ENCODE measurements at regions not wholly inside any gene's neighbourhood (a gene's known extent, or its start where the extent isn't known, plus 50 kb on each side); places are given as distances from the start of the nearest gene placed in this dataset.

DNA sequence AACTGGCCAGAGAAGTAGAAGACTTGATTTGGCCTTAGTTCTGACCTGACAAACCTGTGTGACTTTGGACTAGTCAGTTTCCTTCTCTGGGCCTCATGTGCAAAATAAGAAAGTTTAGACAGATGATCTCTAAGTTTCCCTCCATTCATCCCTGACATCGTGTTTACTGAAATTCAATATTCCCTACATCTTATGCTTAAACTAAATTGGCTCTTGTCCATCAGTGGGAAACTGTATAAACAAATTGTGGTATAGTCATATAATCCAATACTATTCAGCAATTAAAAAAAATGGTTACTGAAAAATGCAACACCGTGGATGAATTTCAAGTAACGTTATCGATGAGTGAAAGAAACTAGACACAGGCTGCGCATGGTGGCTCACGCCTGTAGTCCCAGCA, 64.4 kb upstream of the HRH1 start:
- ChIA-PET POLR2A (no interaction called here), CTCF (no interaction called here)

DNA sequence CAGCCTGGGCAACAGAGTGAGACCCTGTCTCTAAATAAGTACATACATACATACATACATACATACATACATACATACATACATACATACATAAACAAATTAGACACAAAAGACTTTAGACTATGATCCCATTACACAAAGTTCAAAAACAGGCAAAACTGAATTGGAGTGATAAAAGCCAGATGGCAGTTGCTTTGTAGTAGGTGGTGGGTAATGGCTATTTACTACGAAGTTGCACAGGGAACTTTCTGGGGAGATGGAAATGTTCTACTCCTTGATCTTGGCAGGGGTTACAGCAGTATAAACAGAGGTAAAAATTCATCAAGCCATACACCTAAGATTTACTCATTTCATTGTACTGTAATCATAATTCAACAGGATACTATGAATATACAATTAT, 63.7 kb upstream of the HRH1 start:
- ChIA-PET POLR2A (interaction anchor here (0.6 kb wide), 1 partner anchor 167 kb away, joined by 5 read pairs; no protein-coding TSS in a partner anchor), CTCF (no interaction called here)

DNA sequence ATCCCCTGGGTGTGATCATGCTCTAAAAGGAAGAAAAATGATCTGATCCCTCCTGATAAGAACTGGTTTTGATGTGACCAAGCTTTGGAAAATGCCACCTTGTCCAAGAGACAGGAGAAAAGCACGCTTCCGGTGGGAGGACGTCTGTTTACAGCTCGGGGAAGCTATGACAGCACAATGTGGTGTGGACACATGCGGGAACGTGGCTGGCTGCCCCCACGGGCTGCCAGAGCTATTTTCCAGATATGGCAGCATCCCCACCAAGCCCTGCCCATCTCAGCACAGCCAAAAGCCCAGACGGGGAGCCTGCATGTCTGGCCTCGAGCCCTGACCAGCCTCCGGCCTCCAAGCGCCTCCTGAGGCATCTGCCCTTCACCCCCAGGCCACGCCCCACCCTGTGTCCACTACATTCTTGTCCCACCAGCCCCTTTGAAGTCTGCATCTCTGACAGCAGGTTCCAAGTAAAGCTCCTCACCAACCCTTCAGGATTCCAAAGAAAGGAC, 63.2 kb upstream of the HRH1 start:
- CTCF ChIA-PET, result interaction anchor here (1.6 kb wide), 1 partner anchor 31 kb away, joined by 4 read pairs; no protein-coding TSS in a partner anchor
- POLR2A ChIA-PET, result interaction anchor here (0.6 kb wide), 1 partner anchor 167 kb away, joined by 5 read pairs; no protein-coding TSS in a partner anchor

DNA sequence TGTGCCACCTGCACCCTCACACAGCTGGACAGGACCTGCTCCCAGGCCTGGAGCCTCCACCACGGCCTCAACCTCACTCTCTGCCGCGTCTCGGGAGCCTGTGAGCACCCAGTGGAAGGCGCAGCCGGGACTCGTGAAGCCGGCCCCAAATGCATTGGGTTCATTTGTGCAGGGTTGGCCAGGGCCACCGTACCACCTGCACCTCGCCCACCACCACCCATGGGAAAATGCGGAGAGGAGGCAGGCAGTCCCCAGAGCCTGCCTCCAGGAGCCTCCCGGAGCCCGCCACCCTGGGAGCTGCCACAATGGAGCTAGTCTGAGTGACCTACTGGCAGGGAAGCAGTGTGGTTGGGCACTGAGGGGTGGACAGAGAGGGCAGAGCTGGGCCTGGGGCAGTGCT, 62.5 kb upstream of the HRH1 start:
- CTCF ChIA-PET, result interaction anchor here (1.6 kb wide), 1 partner anchor 31 kb away, joined by 4 read pairs; no protein-coding TSS in a partner anchor
- POLR2A ChIA-PET, result no interaction called here

DNA sequence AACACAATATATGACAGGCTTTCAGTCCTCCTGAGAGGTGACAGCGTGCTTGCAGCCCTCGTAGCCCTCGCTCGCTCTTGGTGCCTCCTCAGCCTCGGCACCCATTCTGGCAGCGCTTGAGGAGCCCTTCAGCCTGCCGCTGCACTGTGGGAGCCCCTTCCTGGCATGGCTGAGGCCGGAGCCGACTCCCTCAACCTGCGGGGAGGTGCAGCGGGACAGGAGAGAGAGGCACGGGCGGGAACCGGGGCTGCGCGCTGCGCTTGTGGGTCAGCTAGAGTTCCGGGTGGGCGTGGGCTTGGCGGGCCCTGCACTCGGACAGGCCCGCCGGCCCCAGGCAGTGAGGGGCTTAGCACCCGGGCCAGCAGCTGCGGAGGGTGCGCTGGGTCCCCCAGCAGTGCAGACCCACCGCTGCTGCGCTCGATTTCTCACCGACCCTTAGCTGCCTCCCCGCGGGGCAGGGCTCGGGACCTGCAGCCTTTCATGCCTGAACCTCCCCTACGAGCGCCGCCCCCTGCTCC, 60.4 kb upstream of the HRH1 start:
- ChIA-PET POLR2A (no interaction called here), CTCF (no interaction called here)

DNA sequence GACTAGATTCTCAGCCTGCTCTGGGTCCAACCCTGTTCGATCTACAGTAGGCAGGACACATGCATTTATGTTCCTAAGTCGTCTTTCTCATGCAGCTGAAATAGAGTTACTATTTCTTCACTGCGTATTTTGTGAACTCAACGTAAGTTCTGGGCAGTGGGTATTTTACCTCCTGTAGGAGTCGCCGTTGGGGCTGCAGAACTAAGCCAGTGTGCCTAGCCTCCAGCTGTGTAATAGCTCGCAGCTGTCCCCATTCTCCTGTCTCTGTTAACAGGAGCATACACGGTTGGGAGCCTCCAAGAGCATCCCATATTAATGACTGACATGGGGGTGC, 58.4 kb upstream of the HRH1 start:
- ChIA-PET CTCF (no interaction called here), POLR2A (no interaction called here)

DNA sequence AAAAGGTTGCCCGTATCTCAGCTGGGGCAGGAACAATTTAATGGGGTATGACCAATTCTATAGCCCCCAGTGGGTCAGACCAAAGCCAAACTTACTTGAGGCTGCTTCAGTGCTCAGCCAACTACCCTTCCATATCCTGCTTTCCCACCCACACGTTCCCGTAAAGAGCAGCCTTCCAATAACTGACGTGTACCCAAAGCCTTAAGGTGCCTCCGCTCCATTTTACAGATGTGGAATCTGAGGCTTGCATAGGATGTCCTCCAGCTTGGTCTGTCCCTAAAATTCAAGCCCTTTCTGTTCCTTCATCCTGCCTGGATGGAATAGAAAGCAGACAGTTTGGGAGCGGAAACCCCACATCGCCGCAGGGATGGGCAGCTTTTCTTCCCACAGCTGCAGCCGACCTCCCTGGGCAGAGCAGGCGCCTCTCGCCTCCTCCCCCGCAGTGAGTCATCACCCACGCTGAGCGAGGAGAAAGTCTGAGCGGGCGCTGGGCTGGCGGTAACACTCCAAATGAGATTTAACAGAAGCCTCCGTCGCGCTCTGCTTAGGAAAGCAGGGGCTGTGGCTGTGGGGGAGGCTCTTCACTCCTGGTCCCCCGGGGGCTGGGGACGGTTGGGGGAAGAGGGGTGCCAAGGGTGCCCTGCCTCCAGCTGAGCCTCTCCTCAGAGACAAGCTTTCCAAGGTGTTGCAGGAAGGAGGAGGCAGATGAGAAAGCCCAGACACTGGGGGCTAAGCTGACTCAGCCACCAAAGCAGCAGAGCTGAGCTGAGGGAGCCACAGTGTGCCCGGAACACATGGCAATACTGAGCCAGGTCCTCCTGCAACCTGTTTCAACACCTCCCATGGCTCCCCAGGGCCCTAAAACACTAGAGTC, 57.8 kb upstream of the HRH1 start:
- CTCF ChIA-PET, result no interaction called here
- POLR2A ChIA-PET, result no interaction called here

DNA sequence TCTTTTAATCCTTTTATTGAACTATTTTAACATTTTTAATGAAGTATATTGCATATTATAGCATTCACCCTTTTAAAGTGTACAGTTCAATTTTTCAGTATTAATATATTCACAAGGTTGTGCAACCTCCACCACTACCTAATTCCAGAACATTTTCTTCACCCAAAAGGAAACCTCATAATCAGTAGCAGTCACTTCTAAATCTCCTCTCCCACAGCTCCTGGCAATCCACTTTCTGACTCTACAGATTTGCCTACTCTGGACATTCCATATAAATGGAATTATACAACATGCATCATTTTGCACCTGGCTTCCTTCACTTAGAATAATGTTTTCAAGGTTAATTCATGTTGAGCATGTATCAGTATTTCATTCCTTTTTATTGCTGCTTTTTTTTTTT, 55.0 kb upstream of the HRH1 start:
- ChIA-PET CTCF (no interaction called here), POLR2A (no interaction called here)
